OCI-LY7 (cell line): ENCODE measurements at regions not wholly inside any gene's neighbourhood (a gene's known extent, or its start where the extent isn't known, plus 50 kb on each side); places are given as distances from the start of the nearest gene placed in this dataset.

Experiments used
- BruUV-seq: library from RNA; stranded (reverse); fragments of 400-500 nt; replicated peaks from 2 replicates; lab custom pipeline; 2021; lab: Mats Ljungman, UMichigan
- CTCF ChIA-PET: fragments of 300-600 bp; sonication (Branson Sonifier 250); formaldehyde crosslinking; loops from one replicate; lab custom pipeline; 2022; ENCODE audit warnings: antibody characterized with exemption; ENCODE audit not compliant: unreplicated experiment; lab: Charles Lee
- POLR2A ChIA-PET: fragments of 300-600 bp; sonication (Branson Sonifier 250); formaldehyde crosslinking; loops from one replicate; lab custom pipeline; 2022; ENCODE audit warnings: antibody characterized with exemption; lab: Charles Lee
- DNase-seq: peaks from one replicate; pipeline ENCODE4 v3.0.0-alpha.2; 2015; ENCODE audit warnings: low spot score
- H2AFZ ChIP-seq: fragments of 200-600 bp; sonication (generic), shearing (Covaris generic); 2 replicates; pipeline ENCODE4 v1.6.1; 2014; ENCODE audit warnings: mild to moderate bottlenecking, antibody characterized with exemption, low read length, moderate library complexity
- H3K27ac ChIP-seq: fragments of 200-600 bp; sonication (generic); 2 replicates; pipeline ENCODE4 v1.5.1; 2014; ENCODE audit warnings: mixed run types, low read depth, mild to moderate bottlenecking, moderate library complexity, low read length, inconsistent platforms; ENCODE audit not compliant: poor library complexity, severe bottlenecking
- H3K36me3 ChIP-seq: fragments of 200-600 bp; sonication (generic); 2 replicates; pipeline ENCODE4 v1.6.1; 2014; ENCODE audit warnings: mild to moderate bottlenecking, antibody characterized with exemption, low read length, moderate library complexity, mixed read lengths; ENCODE audit not compliant: insufficient read depth
- H3K4me1 ChIP-seq: fragments of 200-600 bp; sonication (generic); 2 replicates; pipeline ENCODE4 v1.5.1; 2014; ENCODE audit warnings: mild to moderate bottlenecking, low read length; ENCODE audit not compliant: insufficient read depth, poor library complexity, severe bottlenecking
- H3K4me2 ChIP-seq: fragments of 200-600 bp; sonication (generic); 2 replicates; pipeline ENCODE4 v1.6.1; 2014; ENCODE audit warnings: mild to moderate bottlenecking, low read length
- H3K4me3 ChIP-seq: fragments of 200-600 bp; sonication (generic); 2 replicates; pipeline ENCODE4 v1.5.1; 2014; ENCODE audit warnings: mild to moderate bottlenecking, low read depth, low read length; ENCODE audit not compliant: poor library complexity, severe bottlenecking
- H3K79me2 ChIP-seq: fragments of 200-600 bp; sonication (generic); 2 replicates; pipeline ENCODE4 v1.6.1; 2016; ENCODE audit warnings: low read depth, mild to moderate bottlenecking, low read length, moderate library complexity, mixed read lengths; ENCODE audit not compliant: insufficient read depth
- H3K9me2 ChIP-seq: fragments of 200-600 bp; sonication (generic); 2 replicates; pipeline ENCODE4 v1.6.1; 2016; ENCODE audit warnings: mild to moderate bottlenecking, low read length, mixed read lengths; ENCODE audit not compliant: insufficient read depth
- H3K9me3 ChIP-seq: fragments of 200-600 bp; sonication (generic); 2 replicates; pipeline ENCODE4 v1.6.1; 2014; ENCODE audit warnings: mild to moderate bottlenecking, mixed run types, low read length, mixed read lengths
- H4K20me1 ChIP-seq: fragments of 200-600 bp; sonication (generic); 2 replicates; pipeline ENCODE4 v1.6.1; 2014; ENCODE audit warnings: mild to moderate bottlenecking, antibody characterized with exemption, low read length, moderate library complexity, mixed read lengths; ENCODE audit not compliant: insufficient read depth
- EZH2phosphoT487 ChIP-seq: fragments of 200-600 bp; sonication (generic); IDR thresholded peaks from 2 replicates; pipeline ENCODE4 v1.6.1; 2018; ENCODE audit warnings: low read depth, borderline replicate concordance, mild to moderate bottlenecking, mixed run types, antibody characterized with exemption, low read length, moderate library complexity, mixed read lengths
- intact Hi-C: fragments of 100-400 bp; cut with micrococcal nuclease; formaldehyde crosslinking; loops from one replicate; pipeline ENCODE4 v1.10.0; 2022; ENCODE audit not compliant: unreplicated experiment
- TF ChIP-seq, protein P1 (sequence below): fragments of 200-600 bp; sonication (generic); conservative IDR thresholded peaks from 2 replicates; pipeline ENCODE4 v1.5.1; 2014; ENCODE audit warnings: mild to moderate bottlenecking, antibody characterized with exemption, low read length, moderate library complexity, mixed read lengths

DNA sequence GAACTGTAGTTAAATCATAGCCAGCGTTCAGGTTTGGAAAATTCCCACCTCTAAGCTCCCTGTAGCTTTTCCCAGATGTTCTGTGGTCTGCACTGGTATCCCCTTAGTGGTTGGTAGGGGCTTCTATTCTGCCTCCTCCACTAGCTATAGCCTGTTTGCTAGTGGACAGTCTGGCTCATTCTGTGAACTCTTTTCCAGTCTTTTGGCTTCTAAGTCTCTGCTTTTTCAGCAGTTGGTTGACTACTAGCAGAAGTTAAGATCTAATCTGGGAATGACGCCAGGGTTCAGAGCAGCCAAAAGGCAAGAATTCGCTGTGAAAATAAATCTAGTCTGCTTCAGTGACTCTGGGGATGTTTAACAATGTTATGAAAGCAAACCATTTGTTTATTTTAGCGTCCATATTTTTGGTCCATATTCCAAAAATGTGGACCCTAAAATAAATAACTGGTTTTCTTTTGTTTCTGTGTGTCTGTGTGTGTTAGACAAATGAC, 73.7 kb upstream of the WDR72 start:
- Histone ChIP-seq H3K27ac (no peak overlapping the region), H3K4me3 (no peak overlapping the region), H2AFZ (no peak overlapping the region), H3K36me3 (no peaks in the 10 kb centered on the region), H3K9me2 (no peaks in the 10 kb centered on the region), H3K79me2 (no peaks in the 10 kb centered on the region), H3K4me1 (no peaks in the 10 kb centered on the region), H4K20me1 (no peaks in the 10 kb centered on the region), H3K4me2 (no peak overlapping the region), H3K9me3 (no peaks in the 10 kb centered on the region)
- TF ChIP-seq, protein P1, sequence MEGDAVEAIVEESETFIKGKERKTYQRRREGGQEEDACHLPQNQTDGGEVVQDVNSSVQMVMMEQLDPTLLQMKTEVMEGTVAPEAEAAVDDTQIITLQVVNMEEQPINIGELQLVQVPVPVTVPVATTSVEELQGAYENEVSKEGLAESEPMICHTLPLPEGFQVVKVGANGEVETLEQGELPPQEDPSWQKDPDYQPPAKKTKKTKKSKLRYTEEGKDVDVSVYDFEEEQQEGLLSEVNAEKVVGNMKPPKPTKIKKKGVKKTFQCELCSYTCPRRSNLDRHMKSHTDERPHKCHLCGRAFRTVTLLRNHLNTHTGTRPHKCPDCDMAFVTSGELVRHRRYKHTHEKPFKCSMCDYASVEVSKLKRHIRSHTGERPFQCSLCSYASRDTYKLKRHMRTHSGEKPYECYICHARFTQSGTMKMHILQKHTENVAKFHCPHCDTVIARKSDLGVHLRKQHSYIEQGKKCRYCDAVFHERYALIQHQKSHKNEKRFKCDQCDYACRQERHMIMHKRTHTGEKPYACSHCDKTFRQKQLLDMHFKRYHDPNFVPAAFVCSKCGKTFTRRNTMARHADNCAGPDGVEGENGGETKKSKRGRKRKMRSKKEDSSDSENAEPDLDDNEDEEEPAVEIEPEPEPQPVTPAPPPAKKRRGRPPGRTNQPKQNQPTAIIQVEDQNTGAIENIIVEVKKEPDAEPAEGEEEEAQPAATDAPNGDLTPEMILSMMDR = no peak
- TF ChIP-seq EZH2phosphoT487 = no peak
- BruUV-seq = no TSS peak
- ChIA-PET POLR2A (no interaction called here), CTCF (no interaction called here)
- intact Hi-C loops = no loop called here
- DNase-seq = no peak

DNA sequence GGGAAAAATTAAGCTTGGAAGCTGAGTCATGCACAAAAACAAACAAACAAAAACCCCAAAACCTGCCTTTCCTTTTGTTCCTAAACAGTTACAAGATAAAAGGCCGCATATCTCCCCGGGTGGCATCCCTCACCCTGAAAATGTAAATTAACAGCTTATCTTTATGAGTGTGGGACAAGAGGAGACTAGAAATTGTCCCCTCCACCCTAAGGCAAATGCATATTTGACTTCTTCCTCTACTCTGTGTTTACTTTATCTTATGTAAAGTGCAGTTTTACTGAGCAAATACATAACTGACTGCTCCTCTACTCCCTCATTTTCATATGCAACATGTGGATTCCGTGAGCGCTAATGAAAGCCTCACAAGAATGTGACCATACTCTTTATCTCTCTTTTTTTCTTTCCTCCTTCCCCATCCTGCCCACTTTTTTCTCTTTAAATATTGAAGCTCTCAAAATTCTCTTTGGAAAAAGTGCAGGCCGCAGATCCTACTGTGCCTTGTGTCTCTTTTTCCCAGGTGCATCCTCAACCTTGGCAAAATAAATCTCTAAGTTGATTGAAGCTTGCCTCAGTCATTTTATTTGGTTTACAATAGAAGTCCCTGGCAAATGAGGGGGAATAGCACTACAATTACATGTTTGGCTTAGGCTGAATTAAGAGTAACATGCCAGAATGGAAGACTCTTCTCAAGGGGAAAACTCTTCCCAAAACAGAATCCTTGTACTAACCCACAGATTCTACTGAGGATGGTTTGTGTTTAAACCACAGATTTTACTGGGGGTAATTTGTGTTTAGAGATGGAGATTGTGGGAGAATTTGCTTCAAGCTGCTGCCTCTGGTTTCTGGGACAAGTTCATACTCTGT, 72.7 kb upstream of the WDR72 start:
- TF ChIP-seq, protein P1 = no peak
- ChIA-PET POLR2A (no interaction called here), CTCF (no interaction called here)
- intact Hi-C loops = no loop called here
- Histone ChIP-seq H2AFZ (no peak overlapping the region), H3K9me3 (no peaks in the 10 kb centered on the region), H3K4me2 (no peak overlapping the region), H3K4me3 (no peak overlapping the region), H4K20me1 (no peaks in the 10 kb centered on the region), H3K36me3 (no peaks in the 10 kb centered on the region), H3K79me2 (no peaks in the 10 kb centered on the region), H3K27ac (no peak overlapping the region), H3K4me1 (no peaks in the 10 kb centered on the region), H3K9me2 (no peaks in the 10 kb centered on the region)
- no peak for DNase-seq
- BruUV-seq = no TSS peak
